Hematopoietic multipotent progenitor cell treated with erythropoietin and hydrocortisone succinate and interleukin-3 and kit ligand, for 8 days (in vitro differentiated cells): ENCODE measurements at regions not wholly inside any gene's neighbourhood (a gene's known extent, or its start where the extent isn't known, plus 50 kb on each side); places are given as distances from the start of the nearest gene placed in this dataset.

Experiments
- DNase-seq: peaks from one replicate; pipeline ENCODE4 v3.0.0-alpha.2; 2015

DNA sequence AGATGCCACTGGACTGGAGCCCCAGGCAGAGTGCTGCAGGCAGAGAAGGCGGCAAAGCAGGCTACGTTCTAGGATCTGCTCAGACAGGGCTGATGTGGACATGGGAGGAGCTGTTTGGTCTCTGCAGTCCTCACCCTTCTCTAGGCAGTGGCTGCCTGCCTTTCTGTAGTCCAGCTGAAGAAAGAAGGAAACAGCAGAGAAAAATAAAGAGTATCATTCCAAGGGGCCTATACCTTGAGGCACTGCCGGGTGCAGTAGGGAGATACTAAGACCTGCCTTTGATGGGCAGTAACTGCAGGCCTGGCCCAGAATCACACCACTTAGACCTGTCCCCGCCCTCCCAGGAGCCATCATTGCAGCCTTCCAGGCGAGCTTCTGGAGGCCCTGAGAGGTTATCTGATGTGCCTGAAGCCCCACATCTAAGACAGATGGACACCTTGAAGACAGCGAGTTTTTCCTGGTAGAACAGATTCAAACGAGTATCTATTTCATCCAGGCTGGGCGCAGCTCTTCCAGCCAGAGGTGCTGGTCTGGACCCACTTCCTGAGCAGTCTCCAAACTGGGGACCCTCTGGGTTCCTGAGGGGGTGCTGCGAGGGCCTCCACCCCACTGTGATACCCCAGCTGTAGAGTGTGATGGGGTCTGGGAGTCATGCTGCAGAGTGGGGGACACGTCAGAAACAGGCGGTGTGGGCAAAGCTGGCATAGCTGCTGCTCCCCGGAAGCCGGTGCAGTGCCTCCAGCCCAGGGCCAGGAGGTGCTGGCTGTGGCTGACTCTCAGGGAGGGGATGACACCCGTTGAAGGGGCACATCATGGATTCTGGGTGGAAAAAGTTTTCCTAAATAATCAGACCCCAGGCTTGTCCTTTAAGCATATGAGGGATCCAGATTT lies 87.3 kb upstream of the OTOS start:
- no peak for DNase-seq

DNA sequence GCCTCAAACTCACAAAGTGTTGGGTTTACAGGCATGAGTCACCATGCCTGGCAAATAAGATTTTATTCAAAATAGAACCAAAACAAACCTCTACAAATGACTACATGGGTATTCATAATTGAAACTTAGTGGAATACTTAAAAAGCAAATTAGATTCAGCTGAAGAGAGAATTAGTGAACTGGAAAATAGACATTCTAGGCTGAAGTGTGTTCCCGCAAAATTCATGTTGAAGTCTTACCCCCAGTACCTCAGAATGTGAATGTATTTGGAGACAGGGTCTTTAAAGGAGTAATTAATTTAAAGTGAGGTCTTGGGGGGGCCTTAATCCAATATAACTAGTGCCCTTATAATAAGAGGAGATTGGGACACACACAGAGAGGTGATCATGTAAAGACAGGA lies 88.5 kb upstream of the OTOS start:
- DNase-seq: no peak

DNA sequence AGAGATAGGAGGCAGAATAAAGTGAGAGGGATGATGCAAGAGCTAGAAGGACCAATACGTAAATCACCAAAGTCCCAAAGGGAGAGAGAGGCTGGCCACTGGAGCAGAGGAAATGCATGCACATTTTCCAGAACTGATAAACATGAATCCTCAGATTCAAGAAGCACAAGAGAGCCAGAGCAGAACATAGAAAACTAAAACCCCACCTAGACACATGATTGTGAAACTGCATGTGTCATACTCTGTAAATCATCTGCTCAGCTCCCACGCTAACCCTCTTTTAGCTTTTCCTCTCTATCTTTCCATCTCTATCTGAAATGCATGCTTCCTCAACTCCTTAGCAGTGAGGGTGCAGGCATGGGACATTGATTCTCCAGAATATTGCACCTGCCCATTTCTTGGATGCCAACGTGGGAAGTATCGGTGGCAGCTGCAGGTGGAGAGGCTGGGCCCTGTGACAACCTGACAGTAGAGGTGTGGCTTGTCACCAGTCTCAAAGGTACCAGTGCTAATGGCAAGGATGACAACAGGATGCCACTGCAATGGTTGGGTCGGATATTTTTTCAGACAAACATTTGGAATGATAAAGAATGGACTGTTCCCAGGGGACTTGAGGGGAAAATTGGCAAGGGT lies 89.3 kb upstream of the OTOS start:
- no peak for DNase-seq

DNA sequence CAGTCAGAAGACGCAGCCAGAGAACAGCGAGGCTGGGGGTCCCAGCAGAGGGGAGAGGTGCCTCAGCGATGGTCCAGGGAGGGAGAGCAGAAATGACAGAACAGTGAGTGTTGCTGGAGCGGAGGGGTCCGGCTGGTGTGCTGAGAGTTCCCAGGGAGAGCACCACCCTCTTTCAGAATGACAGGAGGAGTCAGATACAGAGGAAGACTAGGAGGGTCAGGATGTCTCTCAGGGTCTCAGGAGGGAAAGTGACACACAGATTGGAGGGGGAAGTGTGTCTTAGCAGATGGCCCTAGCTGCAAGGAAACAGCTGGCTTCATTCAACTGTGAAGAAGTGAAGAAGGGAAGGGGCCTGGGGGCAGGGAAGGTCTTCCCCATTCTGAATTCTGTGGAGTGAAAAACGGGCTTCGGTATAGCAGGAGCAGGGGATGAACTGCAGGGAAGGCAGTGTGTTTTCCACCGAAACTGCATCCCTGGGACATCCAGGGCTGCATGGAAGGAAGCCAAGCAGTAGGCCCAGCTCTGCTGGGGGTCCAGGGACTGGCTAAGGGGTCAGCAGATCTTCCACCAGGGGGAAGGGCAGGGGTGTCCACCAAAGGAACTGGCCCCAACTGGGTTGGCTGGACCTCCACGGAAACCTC lies 90.0 kb upstream of the OTOS start:
- no peak for DNase-seq

DNA sequence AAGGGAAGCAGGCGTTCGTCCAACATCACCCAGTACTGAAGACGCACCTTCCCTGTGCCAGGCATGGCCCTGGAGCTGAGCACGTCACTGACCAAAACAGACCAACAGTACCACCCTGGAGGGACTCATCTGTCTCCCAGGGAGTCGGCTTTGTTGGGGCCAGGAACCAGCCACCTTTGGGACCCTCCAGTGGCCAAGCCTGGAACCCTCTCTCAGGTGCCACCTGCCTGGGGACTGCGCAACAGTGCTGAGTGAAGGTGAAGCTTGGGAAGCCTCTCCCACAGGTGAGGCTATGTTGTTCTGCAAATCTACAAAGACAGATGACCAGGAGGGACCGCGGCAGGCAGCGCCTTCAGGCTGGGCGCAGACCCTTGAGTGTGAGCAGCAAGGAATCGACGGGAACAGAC lies 91.4 kb upstream of the OTOS start:
- no peak for DNase-seq

DNA sequence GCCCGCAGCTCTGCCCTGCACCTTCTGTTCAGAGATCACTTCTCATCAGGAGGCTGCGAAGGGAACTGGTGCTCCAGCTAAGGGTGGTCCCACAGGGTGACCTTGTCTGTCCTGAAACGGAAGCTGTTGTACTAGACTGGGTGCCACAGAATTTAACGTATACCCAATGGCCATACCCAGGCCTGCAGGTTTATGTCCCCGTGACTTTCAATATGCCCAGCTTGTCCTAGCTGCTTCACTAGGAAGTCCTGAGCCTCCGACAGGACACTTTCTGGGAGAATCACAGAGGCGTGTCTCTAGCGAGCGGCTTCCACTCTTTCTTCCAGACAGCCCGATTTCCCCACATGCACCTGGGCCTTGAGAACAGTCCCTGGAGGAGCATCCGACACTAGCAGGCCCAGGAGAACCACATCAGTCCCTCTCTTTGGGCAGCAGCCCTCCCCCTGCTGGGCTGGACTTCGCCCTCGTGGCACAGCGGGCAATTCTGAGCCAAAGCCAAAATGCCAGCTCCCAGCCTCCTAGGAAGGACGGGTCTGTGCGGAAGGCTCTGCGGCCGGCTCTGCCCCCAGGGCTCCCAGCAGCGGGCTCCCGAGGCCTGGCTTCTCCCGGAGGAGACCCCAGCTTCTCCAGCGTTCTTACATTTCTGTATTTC lies 91.9 kb upstream of the OTOS start:
- no peak for DNase-seq

DNA sequence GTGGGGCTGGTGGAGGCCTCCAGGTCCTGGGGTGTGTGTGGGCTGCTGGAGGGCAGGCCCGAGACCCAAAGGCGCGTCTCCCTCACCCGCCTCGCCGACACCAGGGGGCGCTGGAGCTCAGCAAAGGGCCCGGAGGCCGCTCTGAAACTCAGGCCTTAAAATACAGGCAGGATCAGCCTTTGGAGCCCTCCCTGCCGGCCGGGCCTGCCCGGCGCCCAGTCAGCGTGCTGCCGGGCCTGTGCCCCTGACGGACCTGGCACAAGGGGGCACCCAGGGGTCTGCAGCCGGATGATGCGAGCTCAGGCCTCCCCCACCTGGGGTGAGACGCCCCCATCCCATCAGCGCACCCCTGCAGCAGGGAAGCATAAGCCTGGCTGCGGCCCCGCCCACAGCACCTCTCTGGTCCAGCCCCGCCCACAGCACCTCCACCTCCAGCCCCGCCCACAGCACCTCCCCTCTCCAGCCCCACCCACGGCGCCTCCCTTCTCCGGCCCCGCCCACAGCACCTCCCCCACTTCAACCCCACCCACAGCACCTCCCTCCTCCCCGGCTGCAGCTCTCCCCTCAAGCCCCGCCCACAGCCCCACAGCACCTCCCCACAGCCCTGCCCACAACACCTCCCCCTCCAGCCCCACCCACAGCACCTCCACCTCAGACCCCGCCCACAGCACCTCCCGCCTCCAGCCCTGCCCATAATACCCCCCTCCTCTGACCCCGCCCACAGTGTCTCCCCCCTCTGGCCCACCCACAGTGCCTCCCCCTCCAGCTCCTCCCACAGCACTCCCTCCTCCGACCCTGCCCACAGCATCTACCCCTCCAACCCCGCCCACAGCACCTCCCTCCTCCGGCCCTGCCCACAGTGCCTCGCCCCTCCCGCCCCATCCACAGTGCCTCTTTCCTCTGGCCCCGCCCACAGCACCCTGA lies 92.8 kb upstream of the OTOS start:
- peak; percentile 59 for DNase-seq

DNA sequence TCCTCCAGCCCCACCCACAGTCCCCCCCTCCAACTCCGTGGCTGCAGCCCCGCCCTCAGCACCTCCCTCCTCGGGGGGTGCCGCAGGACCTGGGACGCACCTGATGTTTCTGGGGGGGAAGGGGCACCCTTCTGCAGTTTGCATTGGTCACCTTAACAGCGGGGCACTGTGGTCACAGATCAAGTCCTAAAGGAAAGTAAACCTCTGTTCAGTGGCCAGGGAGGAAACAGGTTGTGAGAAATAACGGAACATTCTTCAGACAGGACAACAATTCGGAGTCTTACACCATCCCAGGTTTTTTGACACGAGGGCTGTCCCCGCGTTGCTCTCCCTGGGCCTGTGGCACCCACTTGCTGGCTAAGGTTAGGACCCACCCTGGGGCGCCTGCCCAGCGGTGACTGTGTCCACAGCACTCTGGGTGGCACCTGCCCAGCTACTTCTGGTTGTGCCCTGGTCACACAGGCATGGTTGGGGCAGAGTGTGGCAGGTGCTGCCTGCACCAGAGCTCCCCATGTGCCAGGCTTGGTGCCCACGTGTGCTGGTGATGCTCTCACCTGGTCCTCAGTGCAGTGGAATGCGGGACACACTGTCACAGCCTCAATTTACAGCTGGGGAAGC lies 93.5 kb upstream of the OTOS start:
- no peak for DNase-seq

DNA sequence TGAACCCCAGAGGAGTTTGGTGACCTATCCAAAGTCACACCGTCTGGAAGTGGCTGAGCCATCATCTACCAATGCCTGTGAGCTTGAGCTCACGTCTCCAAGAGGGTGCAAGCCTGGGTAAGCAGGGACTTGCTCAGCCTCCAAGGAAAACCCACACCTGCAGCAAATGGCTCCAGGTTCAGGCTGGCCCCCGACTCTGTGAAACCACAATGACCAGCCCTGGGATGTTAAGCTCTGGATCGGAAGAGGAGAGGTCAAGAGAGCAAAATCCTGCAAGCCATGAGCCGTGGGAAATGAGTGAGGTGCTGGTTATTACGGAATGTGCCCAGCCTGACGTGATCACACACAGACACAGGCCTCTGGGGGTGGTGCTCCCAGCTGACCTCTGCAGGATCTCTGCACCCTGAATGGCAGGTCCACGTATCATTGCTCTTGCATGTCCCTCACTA lies 94.1 kb upstream of the OTOS start:
- no peak for DNase-seq

DNA sequence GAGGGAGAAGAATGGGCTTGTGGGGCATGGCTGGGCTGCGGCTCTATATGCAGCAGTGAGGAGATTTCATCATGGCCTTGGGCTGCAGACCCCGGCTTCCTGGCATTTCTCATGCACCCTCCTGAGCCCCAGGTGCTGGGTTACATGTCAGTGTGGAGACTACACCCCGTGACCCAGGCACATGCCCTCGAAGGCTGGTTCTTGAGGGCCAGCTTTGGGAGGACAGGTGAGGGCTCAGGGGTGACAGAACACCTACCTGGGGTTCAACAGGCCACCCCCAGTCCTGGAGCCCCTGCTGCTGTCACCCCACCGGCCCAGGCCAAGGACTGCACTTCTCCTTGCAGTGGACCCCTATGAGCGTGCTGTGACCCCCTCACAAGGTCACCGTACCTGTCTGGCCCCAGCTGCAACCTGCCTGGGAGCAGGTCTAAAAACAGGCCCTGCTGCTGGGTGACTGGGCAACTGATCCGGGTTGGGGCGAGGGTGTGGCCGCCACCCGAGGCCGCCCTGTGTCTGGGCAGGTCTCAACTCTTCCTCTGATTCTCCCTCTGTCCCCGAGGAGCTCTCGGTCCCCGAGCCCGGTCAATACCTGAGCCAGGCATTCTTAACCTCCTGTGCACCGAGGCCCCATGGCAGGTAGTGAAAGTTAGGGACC lies 94.8 kb upstream of the OTOS start:
- DNase-seq: no peak

DNA sequence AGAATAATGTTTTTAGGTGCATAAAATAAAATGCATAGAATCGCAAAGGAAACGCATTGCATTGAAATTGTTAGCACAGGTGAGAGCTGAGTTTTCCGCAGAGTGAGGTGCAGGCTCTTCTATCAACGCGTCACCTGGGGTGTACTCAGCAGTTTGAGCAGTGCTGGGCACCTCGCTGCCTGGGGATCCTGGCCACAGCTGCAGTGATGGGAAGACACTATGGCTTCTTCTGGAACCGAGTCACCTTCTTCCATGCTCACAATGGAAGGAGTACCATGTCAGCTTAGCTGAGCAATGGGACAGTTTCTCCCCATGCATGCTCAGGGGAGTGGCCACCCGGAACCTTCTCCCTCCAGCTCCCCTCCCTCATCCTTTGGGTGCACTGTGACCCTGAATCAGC lies 95.4 kb upstream of the OTOS start:
- no peak for DNase-seq

DNA sequence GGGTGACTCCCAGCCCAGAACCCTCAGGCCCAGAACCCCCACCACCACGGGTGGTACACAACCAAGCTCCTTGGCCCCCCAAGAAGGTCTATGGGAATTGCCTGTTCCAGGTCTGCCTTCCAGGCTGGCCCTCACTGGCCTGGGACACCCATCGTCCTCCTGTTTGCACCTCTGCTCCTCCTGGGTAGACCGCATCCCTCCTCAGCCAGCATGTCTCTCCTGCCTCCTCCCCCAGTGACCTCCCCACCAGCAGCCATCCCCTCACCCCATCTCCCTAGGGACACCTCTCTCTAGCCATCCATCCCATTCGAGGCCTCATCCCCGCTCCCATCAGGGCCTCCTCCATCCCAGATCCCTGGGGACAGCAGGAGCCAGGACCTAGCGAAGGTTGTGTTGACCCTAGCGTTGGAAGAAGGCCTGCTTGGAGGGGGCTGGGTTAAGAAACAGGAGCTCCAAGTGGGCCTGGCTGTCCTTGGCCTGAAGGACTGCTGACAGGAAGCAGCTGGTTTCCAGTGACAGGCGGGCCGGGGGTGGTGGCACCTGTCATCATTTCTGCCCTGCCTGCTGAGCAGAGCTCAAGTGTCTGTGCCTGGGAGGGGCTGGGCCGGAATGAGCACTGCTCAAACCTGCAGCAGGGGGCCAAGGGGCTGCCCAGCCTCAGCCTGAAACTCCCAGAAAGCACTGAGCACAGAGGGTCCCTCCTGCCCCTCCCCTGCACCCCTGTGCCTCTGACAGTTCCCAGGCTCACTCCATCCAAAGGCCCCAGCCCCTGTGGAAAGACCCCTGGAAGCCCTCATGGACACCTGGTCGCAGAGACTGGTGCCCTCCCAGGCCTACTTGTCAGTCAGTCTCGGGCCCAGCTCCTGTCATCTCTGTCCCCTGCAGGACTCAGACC lies 96.0 kb upstream of the OTOS start:
- no peak for DNase-seq

DNA sequence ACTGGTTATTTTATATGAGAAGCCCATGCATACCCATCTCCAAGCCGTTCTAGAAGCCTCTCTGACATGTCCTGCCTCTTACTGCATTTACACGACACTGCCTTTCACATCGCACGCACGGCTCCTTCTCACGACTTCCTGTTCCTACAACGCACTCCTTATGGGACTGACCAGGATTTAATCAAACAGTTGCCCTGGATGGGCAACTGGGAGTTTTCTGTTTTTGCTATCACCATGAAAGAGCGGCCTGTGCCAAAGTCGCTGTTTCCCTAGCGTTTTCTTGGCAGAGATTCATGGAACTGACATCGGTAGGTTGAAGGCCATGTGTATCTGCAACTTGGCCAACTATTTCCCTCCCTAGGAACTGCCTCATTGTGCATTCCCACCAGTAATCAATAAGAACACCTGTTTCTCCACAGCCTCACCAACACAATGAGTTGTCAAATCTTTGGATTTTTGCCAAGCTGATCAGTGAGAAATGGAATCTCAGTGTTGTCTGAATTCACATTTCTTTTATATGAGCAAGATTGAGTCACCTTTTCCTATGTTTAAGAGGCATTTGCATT lies 97.2 kb upstream of the OTOS start:
- no peak for DNase-seq

DNA sequence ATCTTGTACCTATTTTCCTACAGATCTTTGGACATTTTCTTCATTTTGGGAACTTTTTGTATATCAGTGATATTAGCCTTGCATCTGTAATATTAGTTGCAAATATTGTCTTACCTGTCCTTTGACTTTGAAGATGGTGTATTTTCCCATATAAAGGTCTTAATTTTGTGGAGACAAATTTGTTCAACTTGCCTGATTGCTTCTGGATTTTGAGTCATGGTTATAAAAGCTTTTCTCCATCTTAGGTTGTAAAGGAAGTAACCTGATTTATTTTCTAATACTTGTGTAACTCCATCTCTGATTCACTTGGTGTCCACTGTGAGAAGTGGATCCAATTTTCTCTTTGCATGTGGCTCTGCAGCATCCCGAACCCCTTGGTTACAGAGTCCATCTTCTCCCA lies 97.7 kb upstream of the OTOS start:
- no peak for DNase-seq

DNA sequence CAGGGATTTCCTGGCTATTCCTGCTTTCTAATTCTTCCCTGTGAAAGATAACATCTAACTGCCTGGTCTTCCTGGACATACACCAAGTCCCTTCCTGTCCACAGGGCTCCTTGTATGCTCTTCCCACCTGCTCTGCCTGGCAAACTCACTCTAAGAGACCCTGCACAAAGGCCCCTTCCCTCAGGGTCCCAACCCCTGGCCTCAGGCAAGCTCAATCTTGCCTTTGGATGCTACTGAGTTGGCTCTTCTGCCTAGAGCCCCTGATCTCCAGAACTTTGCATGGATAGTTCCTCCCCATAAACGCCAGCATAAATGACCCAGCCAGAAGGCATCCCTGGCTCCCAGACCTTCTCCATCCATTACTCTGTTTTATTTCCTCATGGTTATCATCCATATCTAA lies 98.3 kb upstream of the OTOS start:
- no peak for DNase-seq

DNA sequence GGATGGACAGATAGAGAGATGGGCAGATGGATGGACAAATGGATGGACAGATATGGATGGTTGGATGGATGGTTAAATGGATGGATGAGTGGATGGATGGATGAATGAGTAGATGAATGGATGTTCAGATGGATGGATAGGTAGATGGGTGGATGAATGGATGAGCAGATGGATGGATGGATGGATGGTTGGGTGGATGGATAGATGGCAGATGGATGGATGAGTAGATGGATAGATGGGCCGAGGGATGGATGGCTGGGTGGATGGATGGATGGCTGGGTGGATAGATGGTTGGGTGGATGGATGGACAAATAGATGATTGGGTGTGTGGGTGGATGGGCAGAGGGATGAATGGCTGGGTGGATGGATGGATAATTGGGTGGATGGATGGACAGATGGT lies 98.9 kb upstream of the OTOS start:
- no peak for DNase-seq

DNA sequence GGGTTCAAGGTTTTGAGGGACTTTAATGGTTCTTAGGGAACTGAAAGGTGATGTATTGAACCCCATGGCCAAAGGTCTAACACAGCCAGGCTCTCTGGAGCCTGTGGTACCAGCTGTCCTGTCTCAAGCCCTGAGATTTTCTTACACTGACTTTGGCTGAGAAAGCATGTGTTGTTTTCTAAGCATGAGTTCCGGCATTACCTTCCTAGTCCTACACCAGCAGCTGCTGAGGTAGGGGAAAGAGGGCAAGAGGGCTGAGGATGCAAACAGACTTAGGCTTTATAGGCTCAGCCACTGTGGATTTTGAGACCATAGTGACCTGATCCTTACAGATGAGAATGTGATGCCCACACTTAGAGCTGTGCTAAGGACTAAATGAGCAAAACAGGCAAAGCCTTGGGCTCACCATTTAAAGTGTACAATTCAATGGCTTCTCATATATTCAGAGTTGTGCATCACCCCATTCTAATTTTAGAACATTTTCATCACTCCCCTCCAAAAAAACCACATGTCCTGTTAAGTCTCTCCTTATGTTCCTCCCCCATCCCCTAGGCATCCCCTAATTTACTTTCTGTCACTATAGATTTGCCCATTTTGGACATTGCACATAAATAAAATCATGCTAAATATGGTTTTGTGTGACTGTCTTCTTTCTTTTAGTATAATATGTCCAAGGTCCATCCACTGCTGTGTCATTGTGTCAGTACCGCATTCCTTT lies 99.7 kb upstream of the OTOS start:
- DNase-seq: no peak

DNA sequence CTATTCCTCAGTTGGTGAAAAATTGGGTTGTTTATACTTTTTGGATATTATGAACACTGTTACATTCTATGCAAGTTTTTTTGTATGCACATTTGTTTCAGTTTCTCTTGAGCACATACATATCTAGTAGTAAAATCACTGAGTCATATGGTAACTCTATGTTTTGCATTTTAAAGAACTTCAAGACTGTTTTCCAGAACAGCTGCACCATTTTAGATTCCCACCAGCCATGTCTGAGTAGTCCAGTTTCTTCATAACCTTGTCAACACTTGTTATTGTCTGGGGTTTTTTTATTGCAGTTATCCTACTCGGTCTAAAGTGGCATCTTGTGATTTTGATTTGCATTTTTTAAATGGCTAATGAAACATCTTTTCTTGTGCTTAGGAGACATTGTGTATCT lies 100.3 kb upstream of the OTOS start:
- no peak for DNase-seq

DNA sequence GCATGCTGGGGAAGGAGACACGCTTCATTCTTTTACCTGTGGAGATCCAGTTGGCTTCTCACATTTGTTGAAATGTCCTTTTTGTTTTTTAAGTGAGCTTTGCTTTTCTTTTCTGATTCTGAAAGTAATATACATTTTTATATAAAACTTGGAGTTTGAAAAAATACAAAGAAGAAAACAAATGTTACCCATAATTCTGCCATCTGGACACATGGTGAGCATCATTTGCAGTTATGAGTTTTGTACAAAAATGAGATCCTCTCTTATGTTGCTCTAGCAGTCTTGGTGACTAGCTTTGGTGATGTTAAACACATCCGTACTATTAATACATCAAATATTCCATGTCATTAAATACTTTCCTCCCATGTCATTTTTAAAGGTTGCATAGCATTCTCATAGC lies 101.1 kb upstream of the OTOS start:
- no peak for DNase-seq
